K562 (cell line): ENCODE measurements at regions not wholly inside any gene's neighbourhood (a gene's known extent, or its start where the extent isn't known, plus 50 kb on each side); places are given as distances from the start of the nearest gene placed in this dataset.

Source experiments
- BDP1 ChIP-seq: IDR thresholded peaks from 3 replicates; pipeline ENCODE4 v1.6.1; 2011; ENCODE audit not compliant: insufficient read length, insufficient read depth
- BRF2 ChIP-seq: IDR thresholded peaks from 3 replicates; pipeline ENCODE4 v1.6.1; 2011; ENCODE audit warnings: borderline replicate concordance, mild to moderate bottlenecking; ENCODE audit not compliant: insufficient read length, insufficient read depth
- CLOCK ChIP-seq: fragments of 250-450 bp; sonication (Bioruptor Pico); IDR thresholded peaks from 2 replicates; pipeline ENCODE4 v1.4.0; 2020; ENCODE audit warnings: mild to moderate bottlenecking, moderate library complexity, borderline replicate concordance
- CTCFL ChIP-seq: IDR thresholded peaks from 2 replicates; pipeline ENCODE4 v1.6.1; 2011; ENCODE audit warnings: borderline replicate concordance, low read depth, mild to moderate bottlenecking, moderate library complexity, low read length; ENCODE audit not compliant: insufficient read depth, poor library complexity, severe bottlenecking
- FOSL1 ChIP-seq: fragments of 200-800 bp; sonication (Bioruptor generic); conservative IDR thresholded peaks from 2 replicates; pipeline ENCODE4 v1.6.1; 2016; ENCODE audit warnings: missing genetic modification characterization, missing compliant biosample characterization
- HNRNPH1 ChIP-seq: fragments of 200-400 bp; formaldehyde crosslinking; optimal IDR thresholded peaks from 2 replicates; pipeline ENCODE3; 2017; ENCODE audit warnings: low read depth, mild to moderate bottlenecking, low read length, moderate library complexity
- HNRNPUL1 ChIP-seq: fragments of 200-400 bp; formaldehyde crosslinking; IDR thresholded peaks from 2 replicates; pipeline ENCODE4 v1.6.1; 2017; ENCODE audit warnings: low read length
- JUND ChIP-seq, 2 experiments: IDR thresholded peaks; 2 replicates in 1 of 2; 3 replicates in 1 of 2; pipeline ENCODE4 v1.6.1; 2011; ENCODE audit warnings: borderline replicate concordance in 2 of 2, low read depth in 2 of 2, low read length in 2 of 2, improper control_type of control experiment in 1 of 2, missing biosample characterization in 1 of 2, missing genetic modification characterization in 1 of 2, missing genetic modification reagents in 1 of 2
- RBM15 ChIP-seq: fragments of 200-400 bp; formaldehyde crosslinking; IDR thresholded peaks from 2 replicates; pipeline ENCODE4 v1.6.1; 2018; ENCODE audit warnings: mild to moderate bottlenecking, low read length, moderate library complexity; ENCODE audit not compliant: insufficient read depth
- SETDB1 ChIP-seq: IDR thresholded peaks from one replicate; pipeline ENCODE4 v1.6.1; 2012; ENCODE audit warnings: low read length, control low read depth, inconsistent platforms
- SUPT5H ChIP-seq: fragments of 450-650 bp; IDR thresholded peaks from 2 replicates; pipeline ENCODE4 v1.6.1; 2016
- TFAP4 ChIP-seq: sonication (generic); formaldehyde crosslinking; IDR thresholded peaks from 2 replicates; pipeline ENCODE4 v1.8.0; 2022; ENCODE audit warnings: missing genetic modification reagents, mild to moderate bottlenecking, moderate library complexity, borderline replicate concordance
- THRB ChIP-seq: fragments of 450-650 bp; formaldehyde crosslinking; conservative IDR thresholded peaks from 2 replicates; pipeline ENCODE4 v1.4.0; 2022; ENCODE audit warnings: mild to moderate bottlenecking, missing genetic modification characterization
- ZBTB7A ChIP-seq: IDR thresholded peaks from 2 replicates; pipeline ENCODE4 v1.6.1; 2011; ENCODE audit warnings: low read depth, mild to moderate bottlenecking, low read length, moderate library complexity, borderline replicate concordance; ENCODE audit not compliant: control insufficient read depth
- ZNF512 ChIP-seq: IDR thresholded peaks from 2 replicates; pipeline ENCODE4 v1.6.1; 2016; ENCODE audit warnings: missing genetic modification characterization, missing compliant biosample characterization
- ZNF551 ChIP-seq: fragments of 250-450 bp; sonication (Bioruptor Pico); IDR thresholded peaks from 2 replicates; pipeline ENCODE4 v1.5.0; 2021; ENCODE audit warnings: mild to moderate bottlenecking, moderate library complexity
- ZNF584 ChIP-seq: fragments of 200-800 bp; sonication (Bioruptor generic); IDR thresholded peaks from 2 replicates; pipeline ENCODE4 v1.6.1; 2016; ENCODE audit warnings: low read depth, mild to moderate bottlenecking, missing genetic modification characterization, missing compliant biosample characterization

- no peak for TF ChIP-seq CTCFL
- TF ChIP-seq FOSL1: peak; percentile 24; the same call in 1 of the 2 replicates
- no peak for TF ChIP-seq RBM15
- TF ChIP-seq SETDB1: no peak
- TF ChIP-seq THRB (CRISPR knock-in tag): no peak
- TF ChIP-seq HNRNPUL1: no peak
- no peak for TF ChIP-seq BRF2
- peak; percentile 67 for TF ChIP-seq TFAP4 (CRISPR knock-in tag)
- TF ChIP-seq ZBTB7A: no peak
- no peak for TF ChIP-seq SUPT5H
- no peak for TF ChIP-seq ZNF512 (tag)
- TF ChIP-seq CLOCK: no peak
- no peak for TF ChIP-seq BDP1
- TF ChIP-seq JUND (IDR thresholded peaks at IDR 0.05; ENCODE audit: borderline replicate concordance, low read depth, low read length): no peak
- no peak for TF ChIP-seq JUND (tag; IDR thresholded peaks at IDR 0.05; ENCODE audit: borderline replicate concordance, low read depth, low read length)
- TF ChIP-seq ZNF584: 0 out of 2 replicates have a peak, but pooled peaks have one; percentile 27
- no peak for TF ChIP-seq ZNF551 (CRISPR knock-in tag)
- TF ChIP-seq HNRNPH1: no peak
These were observed 479.4 kb downstream of the NTRK3 start (continued) for GRCh38 chr15:87777054-87777561.
